Effector memory CD8-positive, alpha-beta T cell (primary cell): ENCODE measurements at regions not wholly inside any gene's neighbourhood (a gene's known extent, or its start where the extent isn't known, plus 50 kb on each side); places are given as distances from the start of the nearest gene placed in this dataset.

Experiments used
- ATAC-seq: fragments of 150-1000 bp; cut with Tn5 transposase; replicated peaks from 2 replicates; pipeline ENCODE4 v1.10.0; 2021; ENCODE audit warnings: mild to moderate bottlenecking, moderate library complexity
- DNase-seq, 3 experiments: peaks; one replicate each; pipeline ENCODE4 v3.0.0; 2021
- H3K27ac Mint-ChIP-seq, 2 donors: one replicate each; pipeline ENCODE4 v1.8.0; 2022; ENCODE audit warnings: mild to moderate bottlenecking in 2 of 2, mixed read lengths in 2 of 2, moderate library complexity in 2 of 2
- H3K27me3 Mint-ChIP-seq, 2 donors: one replicate each; pipeline ENCODE4 v1.8.0; 2022; ENCODE audit warnings: mixed read lengths in 2 of 2
- H3K36me3 Mint-ChIP-seq: one replicate; pipeline ENCODE4 v1.8.0; 2022; ENCODE audit warnings: mild to moderate bottlenecking, moderate library complexity, mixed read lengths; ENCODE audit not compliant: insufficient read depth
- H3K4me1 Mint-ChIP-seq, 2 donors: one replicate each; pipeline ENCODE4 v1.8.0; 2022; ENCODE audit warnings: low read depth in 2 of 2, mixed read lengths in 2 of 2
- H3K4me3 Mint-ChIP-seq, 2 donors: one replicate each; pipeline ENCODE4 v1.8.0; 2022; ENCODE audit warnings: mild to moderate bottlenecking in 2 of 2, mixed read lengths in 2 of 2, moderate library complexity in 2 of 2
- H3K9me3 Mint-ChIP-seq, 2 donors: one replicate each; pipeline ENCODE4 v1.8.0; 2022; ENCODE audit warnings: mixed read lengths in 2 of 2

DNA sequence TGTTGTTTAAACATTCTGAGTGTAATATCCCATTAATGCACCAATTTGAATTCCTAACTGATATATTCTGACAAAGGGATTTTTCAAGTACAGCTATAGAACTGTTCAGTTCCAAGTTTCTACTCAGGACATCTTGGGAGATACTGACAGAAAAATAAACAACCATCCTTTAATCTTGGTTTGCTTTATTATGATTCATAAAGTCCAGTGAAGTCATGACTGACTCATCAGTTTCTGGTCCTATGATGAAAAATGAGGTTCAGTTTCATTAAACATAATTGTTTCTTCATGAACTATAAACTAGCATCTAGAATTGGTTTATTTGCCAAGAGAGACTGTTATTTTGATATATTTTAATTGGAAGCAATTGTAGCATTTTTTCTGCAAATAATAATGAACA lies 896.2 kb downstream of the CCDC85A start:
- Mint-ChIP-seq H3K4me1 (no peaks in the 10 kb centered on the region), H3K4me3 (no peak overlapping the region), H3K36me3 (no peaks in the 10 kb centered on the region), H3K27me3 (no peaks in the 10 kb centered on the region), H3K9me3 (peaks cover 11 to 26% of the 10 kb centered on the region in 2 donors), H3K27ac (no peak overlapping the region)
- DNase-seq (no peak), ATAC-seq (no peak)

DNA sequence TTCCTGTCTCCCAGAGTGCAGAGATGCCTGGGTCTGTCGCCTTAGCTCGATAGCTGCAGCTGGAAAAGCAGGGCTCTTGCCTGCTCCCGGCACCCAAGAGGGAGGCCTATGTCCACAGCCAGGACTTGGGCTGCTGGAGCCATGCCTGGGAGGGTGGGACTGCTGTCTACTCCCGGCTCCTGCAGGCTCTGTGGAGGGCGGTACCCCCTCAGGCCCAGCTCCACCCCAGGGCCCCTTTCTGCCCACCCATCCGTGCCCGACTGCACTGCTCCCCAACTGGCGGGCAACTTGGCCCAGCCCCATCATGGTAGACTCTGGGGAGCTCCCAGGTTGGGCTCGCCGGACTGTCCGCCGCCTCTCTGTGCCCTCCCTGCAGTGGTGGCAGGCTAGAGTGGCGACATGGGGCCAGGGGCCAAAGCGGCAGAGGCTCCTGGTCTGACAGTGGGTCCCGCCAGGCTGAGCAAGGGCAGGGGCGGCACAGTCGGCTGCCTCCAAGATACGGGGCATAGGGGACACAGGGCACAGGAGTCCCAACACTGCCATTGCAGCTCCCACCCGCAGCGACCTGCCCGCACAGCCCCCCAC lies 901.0 kb downstream of the CCDC85A start:
- no peak for DNase-seq
- no peak for ATAC-seq

DNA sequence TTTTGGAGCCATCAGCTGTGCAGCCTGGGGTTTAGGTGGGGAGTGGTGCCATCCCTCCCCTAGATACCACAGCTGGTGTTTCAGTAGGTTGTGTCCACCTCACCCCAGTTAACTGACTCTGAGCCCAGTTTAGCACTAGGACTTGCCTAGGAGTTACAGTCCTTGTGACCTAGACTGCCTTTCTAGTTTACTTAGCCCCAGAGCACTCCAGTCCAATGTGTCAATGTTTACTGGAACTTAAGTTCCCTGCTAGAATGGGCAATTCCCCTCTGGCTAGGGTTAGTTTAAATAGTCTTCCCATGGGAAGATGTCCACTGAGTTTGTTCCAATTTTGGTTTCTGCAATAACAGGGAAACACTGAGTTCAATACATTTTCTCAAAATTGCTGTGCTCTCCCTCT lies 909.2 kb downstream of the CCDC85A start:
- no peaks in the 10 kb centered on the region for H3K27me3 Mint-ChIP-seq
- H3K4me3 Mint-ChIP-seq = no peak overlapping the region
- DNase-seq = no peak
- no peaks in the 10 kb centered on the region for H3K4me1 Mint-ChIP-seq
- no peak for ATAC-seq
- no peak overlapping the region for H3K27ac Mint-ChIP-seq
- H3K36me3 Mint-ChIP-seq = no peaks in the 10 kb centered on the region
- peaks cover 2 to 6% of the 10 kb centered on the region in 2 donors for H3K9me3 Mint-ChIP-seq

More for the DNA sequence above, 901.0 kb downstream of the CCDC85A start:
- Mint-ChIP-seq H3K27ac (no peak overlapping the region), H3K36me3 (no peaks in the 10 kb centered on the region), H3K4me1 (no peaks in the 10 kb centered on the region), H3K9me3 (peaks cover 10 to 23% of the 10 kb centered on the region in 2 donors), H3K27me3 (no peaks in the 10 kb centered on the region), H3K4me3 (no peak overlapping the region)

DNA sequence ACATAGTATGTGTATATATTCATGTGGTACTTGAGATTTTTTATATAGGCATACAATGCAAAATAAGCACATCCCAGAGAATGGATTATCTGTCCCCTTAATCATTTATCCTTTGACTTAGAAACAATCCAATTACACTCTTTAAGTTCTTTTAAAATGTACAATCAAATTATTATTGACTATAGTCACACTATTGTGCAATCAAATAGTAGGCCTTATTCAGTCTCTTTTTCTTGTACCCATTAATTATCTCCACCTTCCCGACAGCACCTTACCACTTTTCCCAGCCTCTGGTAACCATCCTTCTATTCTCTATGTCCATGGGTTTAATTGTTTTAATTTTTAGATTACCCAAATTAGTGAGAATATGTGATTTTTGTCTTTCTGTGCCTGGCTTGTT lies 914.1 kb downstream of the CCDC85A start:
- no peaks in the 10 kb centered on the region for H3K4me1 Mint-ChIP-seq
- H3K4me3 Mint-ChIP-seq = no peak overlapping the region
- DNase-seq (no peak), ATAC-seq (no peak)
- no peaks in the 10 kb centered on the region for H3K36me3 Mint-ChIP-seq
- H3K27ac Mint-ChIP-seq = no peak overlapping the region
- H3K27me3 Mint-ChIP-seq = no peaks in the 10 kb centered on the region
- H3K9me3 Mint-ChIP-seq = peaks cover 5 to 16% of the 10 kb centered on the region in 2 donors

DNA sequence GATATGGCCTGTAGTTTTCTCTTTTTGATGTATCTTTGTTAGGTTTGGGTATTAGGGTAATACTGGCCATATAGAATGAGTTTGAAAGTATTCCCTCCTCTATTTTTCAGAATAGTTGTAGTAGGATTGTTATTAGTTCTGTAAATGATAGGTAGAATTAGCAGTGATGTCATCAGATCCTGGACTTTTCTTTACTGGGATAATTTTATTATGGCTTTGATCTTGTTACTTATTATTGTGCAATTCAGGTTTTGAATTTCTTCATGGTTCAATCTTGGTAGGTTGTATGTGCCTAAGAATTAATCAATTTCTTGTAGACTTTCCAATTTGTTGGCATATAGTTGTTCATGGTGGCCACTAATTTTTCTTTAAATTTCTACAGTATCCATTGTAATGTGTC lies 916.6 kb downstream of the CCDC85A start:
- no peaks in the 10 kb centered on the region for H3K4me1 Mint-ChIP-seq

DNA sequence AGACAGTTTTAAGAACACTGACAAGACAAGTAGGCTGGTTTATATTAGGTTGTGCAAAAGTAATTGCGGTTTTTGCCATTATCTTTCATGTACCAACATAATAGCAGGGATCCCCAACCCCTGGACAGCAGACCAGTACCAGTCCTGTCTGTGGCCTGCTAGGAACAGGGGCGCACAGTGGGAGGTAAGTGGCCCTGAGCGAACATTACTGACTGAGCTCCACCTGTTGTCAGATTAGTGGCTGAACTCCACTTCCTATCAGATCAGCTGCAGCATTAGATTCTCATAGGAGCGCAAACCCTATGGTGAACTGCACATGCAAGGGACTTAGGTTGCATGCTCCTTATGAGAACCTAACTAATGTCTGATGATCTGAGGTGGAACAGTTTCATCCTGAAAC lies 921.9 kb downstream of the CCDC85A start:
- H3K27ac Mint-ChIP-seq = no peak overlapping the region
- H3K36me3 Mint-ChIP-seq = no peaks in the 10 kb centered on the region
- no peaks in the 10 kb centered on the region for H3K27me3 Mint-ChIP-seq
- peaks cover 4 to 12% of the 10 kb centered on the region in 2 donors for H3K9me3 Mint-ChIP-seq
- DNase-seq (no peak), ATAC-seq (no peak)
- no peak overlapping the region for H3K4me3 Mint-ChIP-seq
- H3K4me1 Mint-ChIP-seq = no peaks in the 10 kb centered on the region

More for the DNA sequence above, 916.6 kb downstream of the CCDC85A start:
- DNase-seq = no peak
- no peak overlapping the region for H3K27ac Mint-ChIP-seq
- H3K4me3 Mint-ChIP-seq = no peak overlapping the region
- H3K27me3 Mint-ChIP-seq = no peaks in the 10 kb centered on the region
- no peak for ATAC-seq
- peaks cover 5 to 19% of the 10 kb centered on the region in 2 donors for H3K9me3 Mint-ChIP-seq
- no peaks in the 10 kb centered on the region for H3K36me3 Mint-ChIP-seq

DNA sequence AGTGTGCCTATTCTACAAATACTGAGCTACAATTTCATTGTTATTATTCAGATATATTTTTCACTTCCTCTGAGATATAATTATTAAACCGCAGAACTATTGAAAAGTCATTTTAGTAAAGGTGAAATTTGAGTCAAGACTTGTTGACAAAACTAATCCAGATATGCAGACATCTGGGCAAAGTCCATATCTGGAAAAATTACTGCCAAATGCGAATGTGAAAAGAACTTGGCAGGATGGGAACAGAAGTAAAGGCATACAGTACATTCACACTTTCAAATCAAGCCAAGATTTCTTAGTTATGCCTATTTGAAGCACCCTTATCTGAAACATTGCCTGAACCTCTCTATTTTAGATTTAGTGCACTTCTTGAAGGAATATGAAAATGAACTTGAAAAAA lies 923.6 kb downstream of the CCDC85A start:
- no peaks in the 10 kb centered on the region for H3K27me3 Mint-ChIP-seq
- H3K27ac Mint-ChIP-seq = no peak overlapping the region
- peaks cover 4 to 12% of the 10 kb centered on the region in 2 donors for H3K9me3 Mint-ChIP-seq
- H3K36me3 Mint-ChIP-seq = no peaks in the 10 kb centered on the region
- DNase-seq (no peak), ATAC-seq (no peak)
- H3K4me3 Mint-ChIP-seq = no peak overlapping the region
- H3K4me1 Mint-ChIP-seq = no peaks in the 10 kb centered on the region

DNA sequence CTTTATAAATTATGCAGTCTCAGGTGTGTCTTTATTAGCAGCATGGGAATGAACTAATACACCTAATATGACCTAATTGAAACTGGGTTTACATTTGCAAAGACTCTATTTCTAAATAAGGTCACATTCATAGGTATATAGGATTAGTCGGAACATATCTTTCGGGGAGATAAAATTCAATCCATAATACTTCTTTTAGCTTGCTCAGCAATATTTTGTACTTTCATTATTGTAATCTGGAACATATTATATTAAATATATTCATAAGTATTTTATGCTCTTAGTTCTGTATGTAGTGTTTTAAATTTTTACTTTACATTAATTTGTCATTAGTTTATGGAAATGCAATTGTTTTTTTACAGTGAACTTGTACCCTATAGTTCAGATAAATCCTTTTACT lies 927.7 kb downstream of the CCDC85A start:
- H3K4me3 Mint-ChIP-seq = no peak overlapping the region
- H3K9me3 Mint-ChIP-seq = peaks cover 11% of the 10 kb centered on the region in 2 donors
- H3K27ac Mint-ChIP-seq = no peak overlapping the region
- H3K36me3 Mint-ChIP-seq = no peaks in the 10 kb centered on the region
- ATAC-seq (no peak), DNase-seq (no peak)
- no peaks in the 10 kb centered on the region for H3K4me1 Mint-ChIP-seq
- no peaks in the 10 kb centered on the region for H3K27me3 Mint-ChIP-seq

DNA sequence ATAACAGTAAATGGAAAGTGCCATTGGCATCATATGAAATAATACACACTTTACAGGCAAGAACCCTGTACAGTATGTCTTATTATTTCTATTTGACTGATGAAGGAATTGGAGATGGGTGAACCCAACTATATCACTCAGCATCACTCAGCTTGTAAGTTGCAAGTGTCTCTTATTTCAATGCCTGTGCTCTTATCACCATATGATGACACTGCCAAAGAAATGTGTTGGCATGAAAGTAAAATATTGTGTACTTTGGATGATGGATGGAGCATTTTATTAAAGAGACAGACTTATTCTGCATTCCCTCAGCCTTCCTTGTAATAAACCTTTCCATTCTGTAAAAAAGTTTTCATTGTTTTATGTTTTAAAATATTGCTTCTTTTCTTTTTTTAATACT lies 927.5 kb upstream of the VRK2 start:
- H3K36me3 Mint-ChIP-seq = no peaks in the 10 kb centered on the region
- no peak overlapping the region for H3K4me3 Mint-ChIP-seq
- H3K9me3 Mint-ChIP-seq = peaks cover 6 to 20% of the 10 kb centered on the region in 2 donors
- H3K4me1 Mint-ChIP-seq = no peaks in the 10 kb centered on the region
- ATAC-seq (no peak), DNase-seq (no peak)
- no peaks in the 10 kb centered on the region for H3K27me3 Mint-ChIP-seq
- H3K27ac Mint-ChIP-seq = no peak overlapping the region

DNA sequence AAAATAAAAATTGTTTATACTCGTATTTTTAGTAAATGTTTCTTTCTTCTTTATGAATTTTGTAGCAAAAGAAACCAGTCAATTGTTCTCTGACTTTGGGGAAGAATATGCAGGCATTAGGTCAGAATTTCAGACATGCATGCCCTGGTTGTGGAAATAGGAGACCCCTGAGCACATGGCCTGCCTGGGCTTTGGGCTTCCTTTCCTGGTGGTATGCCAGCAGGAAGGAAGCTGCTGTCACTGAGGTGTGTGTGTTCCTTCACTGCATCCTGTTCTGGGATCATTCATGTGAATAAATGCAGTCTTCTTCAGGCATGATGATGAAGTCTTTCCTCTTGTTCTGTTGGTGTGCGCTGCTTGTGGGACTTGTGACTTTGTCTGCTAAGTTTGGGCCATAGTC lies 920.2 kb upstream of the VRK2 start:
- DNase-seq (no peak), ATAC-seq (no peak)
- Mint-ChIP-seq H3K36me3 (no peaks in the 10 kb centered on the region), H3K9me3 (peaks cover 12% of the 10 kb centered on the region in 2 donors), H3K4me1 (no peaks in the 10 kb centered on the region), H3K4me3 (no peak overlapping the region), H3K27me3 (no peaks in the 10 kb centered on the region), H3K27ac (no peak overlapping the region)

DNA sequence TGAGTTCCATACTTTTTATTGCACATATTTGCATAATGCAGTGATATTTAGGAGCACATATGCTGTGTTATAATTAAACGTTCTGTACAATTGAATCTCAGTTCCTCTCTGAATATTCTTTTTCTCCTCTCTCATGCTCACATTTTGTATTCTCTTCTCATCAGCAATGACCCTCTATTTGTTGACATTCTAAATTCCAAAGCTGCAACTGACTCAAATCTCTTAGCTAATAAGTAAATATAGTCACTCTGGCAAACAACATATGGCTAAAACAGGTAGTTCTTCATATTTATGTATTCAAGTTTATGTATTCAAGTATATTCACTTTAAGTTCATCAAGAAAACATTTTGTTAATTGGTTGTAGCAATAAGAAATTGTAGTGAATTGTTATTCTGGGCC lies 907.4 kb upstream of the VRK2 start:
- no peak for DNase-seq
- no peaks in the 10 kb centered on the region for H3K27me3 Mint-ChIP-seq
- no peak overlapping the region for H3K27ac Mint-ChIP-seq
- H3K4me3 Mint-ChIP-seq = no peak overlapping the region
- no peaks in the 10 kb centered on the region for H3K4me1 Mint-ChIP-seq
- no peak for ATAC-seq
- peaks cover 5 to 12% of the 10 kb centered on the region in 2 donors for H3K9me3 Mint-ChIP-seq
- H3K36me3 Mint-ChIP-seq = peaks cover 2% of the 10 kb centered on the region

DNA sequence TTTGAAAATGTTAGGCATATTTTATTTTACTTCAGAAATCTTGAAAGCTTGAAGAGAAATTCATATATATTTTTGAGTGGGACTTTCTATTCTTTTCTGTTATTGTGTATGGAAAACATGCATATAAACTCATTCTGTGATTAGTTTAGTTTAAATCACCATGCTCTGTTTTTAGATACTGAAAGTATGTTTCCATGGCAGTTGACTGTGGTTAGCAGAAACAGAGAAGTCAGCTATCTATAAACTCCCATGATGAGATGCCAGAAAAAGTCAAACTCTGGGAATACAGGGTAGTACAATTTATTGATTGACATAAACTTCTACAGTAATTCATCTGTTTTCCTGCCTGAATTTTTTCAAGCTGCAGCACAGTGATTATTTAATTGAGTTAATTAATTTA lies 905.3 kb upstream of the VRK2 start:
- DNase-seq = no peak
- no peak for ATAC-seq
- Mint-ChIP-seq H3K27ac (no peak overlapping the region), H3K36me3 (peaks cover 2% of the 10 kb centered on the region), H3K9me3 (peaks cover 5 to 12% of the 10 kb centered on the region in 2 donors), H3K27me3 (no peaks in the 10 kb centered on the region), H3K4me3 (no peak overlapping the region), H3K4me1 (no peaks in the 10 kb centered on the region)

DNA sequence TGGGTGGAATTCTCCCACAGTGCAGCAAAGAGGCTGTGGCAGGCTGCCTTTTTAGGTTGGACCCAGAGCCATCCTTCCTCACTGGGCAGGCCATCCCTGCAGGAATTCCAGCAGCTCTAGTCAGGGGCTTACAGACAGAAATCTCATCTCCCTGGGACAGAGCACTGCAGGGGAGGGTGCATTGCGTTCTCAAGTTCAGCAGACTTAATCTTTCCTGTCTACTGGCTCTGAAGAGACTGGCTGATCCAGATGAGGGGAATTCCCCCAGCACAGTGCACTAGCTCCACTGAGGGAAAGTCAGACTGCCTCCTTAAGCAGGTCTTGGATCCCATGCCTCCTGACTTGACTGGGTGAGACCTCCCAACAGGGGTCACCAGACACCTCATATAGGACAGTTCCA lies 899.7 kb upstream of the VRK2 start:
- DNase-seq = no peak
- Mint-ChIP-seq H3K9me3 (peaks cover 11 to 27% of the 10 kb centered on the region in 2 donors), H3K27ac (no peak overlapping the region), H3K36me3 (no peaks in the 10 kb centered on the region), H3K4me1 (no peaks in the 10 kb centered on the region), H3K27me3 (no peaks in the 10 kb centered on the region), H3K4me3 (no peak overlapping the region)
- ATAC-seq = no peak

DNA sequence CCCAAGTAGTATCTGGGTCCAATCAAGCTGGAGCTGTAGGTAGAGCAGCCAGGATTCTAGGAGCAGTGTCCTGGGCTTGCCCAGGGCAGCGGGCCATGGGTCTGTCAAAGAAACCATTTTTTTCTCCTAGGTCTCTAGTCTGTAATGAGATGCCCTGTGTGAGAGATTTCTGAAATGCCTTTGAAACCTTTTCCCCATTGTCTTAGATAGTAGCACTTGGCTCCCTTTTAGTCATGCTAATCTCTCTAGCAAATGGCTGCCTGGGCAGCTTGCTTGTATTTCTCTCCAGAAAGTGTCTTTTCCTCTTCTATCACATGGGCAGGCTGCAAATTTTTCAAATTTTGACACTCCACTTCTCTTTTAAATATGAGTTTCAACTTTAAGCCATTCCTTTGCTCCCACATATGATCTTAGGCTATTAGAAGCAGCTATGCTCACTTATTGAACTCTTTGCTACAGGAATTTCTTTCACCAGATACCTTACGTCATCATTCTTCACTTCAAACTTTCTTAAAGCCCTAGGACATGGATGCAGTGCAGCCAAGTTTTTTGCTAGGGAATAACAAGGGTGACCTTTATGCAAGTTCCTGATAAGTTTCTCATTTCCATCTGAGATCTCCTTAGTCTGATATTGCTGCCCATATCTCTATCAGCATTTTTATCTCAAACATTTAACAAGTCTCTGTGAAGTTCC lies 890.2 kb upstream of the VRK2 start:
- DNase-seq = no peak
- Mint-ChIP-seq H3K27ac (no peak overlapping the region), H3K36me3 (no peaks in the 10 kb centered on the region), H3K4me1 (no peaks in the 10 kb centered on the region), H3K9me3 (peaks cover 7 to 18% of the 10 kb centered on the region in 2 donors), H3K27me3 (no peaks in the 10 kb centered on the region), H3K4me3 (no peak overlapping the region)
- no peak for ATAC-seq
